ENCODE measurements at regions not wholly inside any gene's neighbourhood (a gene's known extent, or its start where the extent isn't known, plus 50 kb on each side); places are given as distances from the start of the nearest gene placed in this dataset.

DNA sequence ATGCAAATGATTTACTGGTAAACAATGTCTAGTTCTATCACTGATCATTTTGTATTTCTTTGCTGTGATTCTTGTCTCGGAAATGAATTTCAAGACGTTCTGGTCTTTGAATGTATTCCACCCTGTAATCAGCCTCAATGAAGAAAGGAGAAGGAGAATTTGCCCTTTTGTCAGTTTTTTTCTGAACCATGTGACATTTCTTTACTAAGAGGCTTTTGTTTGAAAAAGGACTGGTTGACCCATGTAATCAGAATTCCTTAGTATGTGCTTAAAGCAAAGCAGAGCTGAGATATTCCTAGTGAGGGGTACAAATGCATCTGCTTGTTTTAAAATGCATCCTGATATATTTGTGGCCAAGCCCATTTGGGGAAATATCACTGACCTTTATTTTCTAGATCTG, 581.6 kb downstream of the ETV1 start:
- TF ChIP-seq, protein P1, sequence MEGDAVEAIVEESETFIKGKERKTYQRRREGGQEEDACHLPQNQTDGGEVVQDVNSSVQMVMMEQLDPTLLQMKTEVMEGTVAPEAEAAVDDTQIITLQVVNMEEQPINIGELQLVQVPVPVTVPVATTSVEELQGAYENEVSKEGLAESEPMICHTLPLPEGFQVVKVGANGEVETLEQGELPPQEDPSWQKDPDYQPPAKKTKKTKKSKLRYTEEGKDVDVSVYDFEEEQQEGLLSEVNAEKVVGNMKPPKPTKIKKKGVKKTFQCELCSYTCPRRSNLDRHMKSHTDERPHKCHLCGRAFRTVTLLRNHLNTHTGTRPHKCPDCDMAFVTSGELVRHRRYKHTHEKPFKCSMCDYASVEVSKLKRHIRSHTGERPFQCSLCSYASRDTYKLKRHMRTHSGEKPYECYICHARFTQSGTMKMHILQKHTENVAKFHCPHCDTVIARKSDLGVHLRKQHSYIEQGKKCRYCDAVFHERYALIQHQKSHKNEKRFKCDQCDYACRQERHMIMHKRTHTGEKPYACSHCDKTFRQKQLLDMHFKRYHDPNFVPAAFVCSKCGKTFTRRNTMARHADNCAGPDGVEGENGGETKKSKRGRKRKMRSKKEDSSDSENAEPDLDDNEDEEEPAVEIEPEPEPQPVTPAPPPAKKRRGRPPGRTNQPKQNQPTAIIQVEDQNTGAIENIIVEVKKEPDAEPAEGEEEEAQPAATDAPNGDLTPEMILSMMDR (IDR thresholded peaks at IDR 0.05; ENCODE audit: low read depth, low read length) = no peak
- no peak for TF ChIP-seq EZH2phosphoT487 (IDR thresholded peaks at IDR 0.05; ENCODE audit: low read depth)

All from OCI-LY3 (cell line).